GM10248 (cell line): ENCODE measurements at regions not wholly inside any gene's neighbourhood (a gene's known extent, or its start where the extent isn't known, plus 50 kb on each side); places are given as distances from the start of the nearest gene placed in this dataset.

Experiments used
- CTCF ChIA-PET: fragments of 300-600 bp; sonication (Branson Sonifier 250); formaldehyde crosslinking; extraction: SDS; loops from one replicate; lab custom pipeline; 2021; ENCODE audit warnings: antibody characterized with exemption; lab: Yijun Ruan, JAX
- POLR2A ChIA-PET: fragments of 350-650 bp; sonication (Branson Sonifier 250); formaldehyde crosslinking; extraction: SDS; loops from one replicate; lab custom pipeline; 2020; ENCODE audit warnings: antibody characterized with exemption; lab: Yijun Ruan, JAX
- DNase-seq: peaks from one replicate; pipeline ENCODE4 v3.0.0; 2012; ENCODE audit errors: extremely low spot score
- CTCF ChIP-seq: IDR thresholded peaks from 2 replicates; pipeline ENCODE4 v1.5.1; 2012; ENCODE audit warnings: mild to moderate bottlenecking, low read depth; ENCODE audit errors: extremely low read depth, missing control alignments, control extremely low read depth

GRCh38 chr16:13435873-13436474, 484.0 kb upstream of the ERCC4 start:
- ChIA-PET CTCF (interaction anchor here (1.6 to 3.6 kb wide), 2 partner anchors 14 to 17 kb away, joined by 3 to 15 read pairs; no protein-coding TSS in a partner anchor), POLR2A (no interaction called here)
- TF ChIP-seq CTCF, result peak; percentile 28
- no peak for DNase-seq

- peak; percentile 42 for DNase-seq
- ChIA-PET POLR2A (no interaction called here), CTCF (interaction anchor here (1.2 to 3.6 kb wide), 4 partner anchors 14 to 36 kb away, joined by 3 to 15 read pairs (median 5); no protein-coding TSS in a partner anchor)
- TF ChIP-seq CTCF, result no peak
Measured at GRCh38 chr16:13436641-13437412, 483.1 kb upstream of the ERCC4 start.

- ChIA-PET CTCF (interaction anchor here (1.2 to 3.6 kb wide), 3 partner anchors 16 to 36 kb away, joined by 4 to 15 read pairs (median 6); no protein-coding TSS in a partner anchor), POLR2A (interaction anchor here (0.6 to 0.7 kb wide), 2 partner anchors 448 to 1137 kb away, joined by 4 read pairs; no protein-coding TSS in a partner anchor)
- TF ChIP-seq CTCF, result no peak
- DNase-seq, result no peak
Measured at GRCh38 chr16:13437413-13437795, 482.6 kb upstream of the ERCC4 start.

- no peak for TF ChIP-seq CTCF
- CTCF ChIA-PET, result interaction anchor here (1.2 to 3.6 kb wide), 3 partner anchors 11 to 18 kb away, joined by 3 to 15 read pairs (median 6); no protein-coding TSS in a partner anchor
- DNase-seq, result peak; percentile 15
- POLR2A ChIA-PET, result interaction anchor here (0.7 kb wide), 2 partner anchors 154 to 1137 kb away, joined by 4 to 6 read pairs; no protein-coding TSS in a partner anchor
Measured at GRCh38 chr16:13438064-13438463, 481.9 kb upstream of the ERCC4 start.

- DNase-seq, result no peak
- ChIA-PET CTCF (interaction anchor here (0.6 kb wide), 1 partner anchor 502 kb away, joined by 3 read pairs; no protein-coding TSS in a partner anchor), POLR2A (no interaction called here)
- no peak for TF ChIP-seq CTCF
Measured at GRCh38 chr16:13439766-13440165, 480.2 kb upstream of the ERCC4 start.

GRCh38 chr16:13441675-13442074, 478.3 kb upstream of the ERCC4 start:
- no peak for TF ChIP-seq CTCF
- peak; percentile 31 for DNase-seq

More at GRCh38 chr16:13441675-13442074, 478.3 kb upstream of the ERCC4 start:
- CTCF ChIA-PET, result interaction anchor here (0.8 to 2.4 kb wide), 3 partner anchors 10 to 546 kb away, joined by 3 to 14 read pairs (median 5); no protein-coding TSS in a partner anchor
- POLR2A ChIA-PET, result no interaction called here
